ENCODE measurements at regions not wholly inside any gene's neighbourhood (a gene's known extent, or its start where the extent isn't known, plus 50 kb on each side); places are given as distances from the start of the nearest gene placed in this dataset.
"Not testable (repeated sequence)": the region's sequence is repeated elsewhere in the genome, so short reads cannot be mapped to it uniquely, and the experiment has no call there.

- no peak for TF ChIP-seq POLR2A (IDR thresholded peaks at IDR 0.05; ENCODE audit: extremely low read depth, insufficient read length)
- TF ChIP-seq, protein P1, sequence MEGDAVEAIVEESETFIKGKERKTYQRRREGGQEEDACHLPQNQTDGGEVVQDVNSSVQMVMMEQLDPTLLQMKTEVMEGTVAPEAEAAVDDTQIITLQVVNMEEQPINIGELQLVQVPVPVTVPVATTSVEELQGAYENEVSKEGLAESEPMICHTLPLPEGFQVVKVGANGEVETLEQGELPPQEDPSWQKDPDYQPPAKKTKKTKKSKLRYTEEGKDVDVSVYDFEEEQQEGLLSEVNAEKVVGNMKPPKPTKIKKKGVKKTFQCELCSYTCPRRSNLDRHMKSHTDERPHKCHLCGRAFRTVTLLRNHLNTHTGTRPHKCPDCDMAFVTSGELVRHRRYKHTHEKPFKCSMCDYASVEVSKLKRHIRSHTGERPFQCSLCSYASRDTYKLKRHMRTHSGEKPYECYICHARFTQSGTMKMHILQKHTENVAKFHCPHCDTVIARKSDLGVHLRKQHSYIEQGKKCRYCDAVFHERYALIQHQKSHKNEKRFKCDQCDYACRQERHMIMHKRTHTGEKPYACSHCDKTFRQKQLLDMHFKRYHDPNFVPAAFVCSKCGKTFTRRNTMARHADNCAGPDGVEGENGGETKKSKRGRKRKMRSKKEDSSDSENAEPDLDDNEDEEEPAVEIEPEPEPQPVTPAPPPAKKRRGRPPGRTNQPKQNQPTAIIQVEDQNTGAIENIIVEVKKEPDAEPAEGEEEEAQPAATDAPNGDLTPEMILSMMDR (IDR thresholded peaks at IDR 0.05; ENCODE audit: low read depth, low read length), result no peak
- TF ChIP-seq, protein P2, sequence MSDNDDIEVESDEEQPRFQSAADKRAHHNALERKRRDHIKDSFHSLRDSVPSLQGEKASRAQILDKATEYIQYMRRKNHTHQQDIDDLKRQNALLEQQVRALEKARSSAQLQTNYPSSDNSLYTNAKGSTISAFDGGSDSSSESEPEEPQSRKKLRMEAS (IDR thresholded peaks at IDR 0.05; ENCODE audit: low read depth, low read length), result no peak
- no peak for TF ChIP-seq MYC (IDR thresholded peaks at IDR 0.05; ENCODE audit: low read depth, low read length)
- H3K4me3 ChIP-seq (ENCODE audit: low read depth, low read length), result no peak overlapping the region
- DNase-seq (ENCODE audit: low read depth), result no peak
Measured at GRCh38 chrX:25733148-25733547, 405.0 kb upstream of the MAGEB18 start.

DNA sequence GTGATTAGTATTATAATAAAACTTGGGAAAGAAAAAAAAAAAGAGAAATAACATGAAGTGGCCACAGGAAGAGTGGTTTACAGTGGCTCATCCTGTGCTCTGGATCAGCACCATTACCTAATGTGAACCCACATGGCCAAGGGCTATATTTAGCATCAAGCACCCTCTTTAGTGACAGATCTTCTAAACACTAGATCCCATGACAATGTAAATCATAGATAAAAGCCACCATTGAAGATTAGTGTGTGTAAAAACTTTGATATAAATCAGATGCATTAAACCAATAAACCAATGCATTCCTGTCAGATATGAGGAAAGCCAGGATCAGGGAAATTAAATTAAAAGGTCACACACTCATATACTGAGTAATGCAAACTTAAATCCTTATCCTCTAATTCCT is 400.6 kb upstream of the MAGEB18 start:
- H3K4me3 ChIP-seq (ENCODE audit: low read depth, low read length), result no peak overlapping the region
- DNase-seq (ENCODE audit: low read depth), result no peak
- TF ChIP-seq, protein P2 (IDR thresholded peaks at IDR 0.05; ENCODE audit: low read depth, low read length), result no peak
- TF ChIP-seq MYC (IDR thresholded peaks at IDR 0.05; ENCODE audit: low read depth, low read length) (no peak), POLR2A (IDR thresholded peaks at IDR 0.05; ENCODE audit: extremely low read depth, insufficient read length) (no peak)
- TF ChIP-seq, protein P1 (IDR thresholded peaks at IDR 0.05; ENCODE audit: low read depth, low read length), result no peak

DNA sequence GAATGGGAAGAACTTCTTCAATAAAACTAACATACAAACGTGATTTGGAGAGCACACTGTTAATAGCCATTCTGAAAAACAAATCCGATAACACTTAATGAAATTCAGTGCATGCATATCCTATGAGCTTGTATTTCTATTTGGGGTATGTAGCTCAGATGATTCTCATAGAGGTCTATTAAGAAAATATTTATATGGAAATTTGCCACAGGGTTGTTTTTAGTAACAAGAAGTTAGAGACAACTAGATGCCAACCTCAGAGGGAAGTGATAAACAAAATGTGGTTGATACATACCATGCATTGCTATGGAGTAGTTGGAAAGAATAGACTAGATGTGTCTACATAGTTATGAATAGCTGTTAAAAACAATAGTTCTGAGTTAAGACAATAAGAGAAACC is 395.8 kb upstream of the MAGEB18 start:
- TF ChIP-seq, protein P1 (IDR thresholded peaks at IDR 0.05; ENCODE audit: low read depth, low read length), result no peak
- TF ChIP-seq POLR2A (IDR thresholded peaks at IDR 0.05; ENCODE audit: extremely low read depth, insufficient read length), result no peak
- TF ChIP-seq, protein P2 (IDR thresholded peaks at IDR 0.05; ENCODE audit: low read depth, low read length), result no peak
- TF ChIP-seq MYC (IDR thresholded peaks at IDR 0.05; ENCODE audit: low read depth, low read length), result no peak
- DNase-seq (ENCODE audit: low read depth), result no peak
- no peak overlapping the region for H3K4me3 ChIP-seq (ENCODE audit: low read depth, low read length)

- DNase-seq (ENCODE audit: low read depth), result no peak
- no peak overlapping the region for H3K4me3 ChIP-seq (ENCODE audit: low read depth, low read length)
- TF ChIP-seq, protein P1 (IDR thresholded peaks at IDR 0.05; ENCODE audit: low read depth, low read length), result no peak
- TF ChIP-seq MYC (IDR thresholded peaks at IDR 0.05; ENCODE audit: low read depth, low read length), result no peak
- TF ChIP-seq, protein P2 (IDR thresholded peaks at IDR 0.05; ENCODE audit: low read depth, low read length), result no peak
Measured at GRCh38 chrX:25754399-25754798, 383.7 kb upstream of the MAGEB18 start.

DNA sequence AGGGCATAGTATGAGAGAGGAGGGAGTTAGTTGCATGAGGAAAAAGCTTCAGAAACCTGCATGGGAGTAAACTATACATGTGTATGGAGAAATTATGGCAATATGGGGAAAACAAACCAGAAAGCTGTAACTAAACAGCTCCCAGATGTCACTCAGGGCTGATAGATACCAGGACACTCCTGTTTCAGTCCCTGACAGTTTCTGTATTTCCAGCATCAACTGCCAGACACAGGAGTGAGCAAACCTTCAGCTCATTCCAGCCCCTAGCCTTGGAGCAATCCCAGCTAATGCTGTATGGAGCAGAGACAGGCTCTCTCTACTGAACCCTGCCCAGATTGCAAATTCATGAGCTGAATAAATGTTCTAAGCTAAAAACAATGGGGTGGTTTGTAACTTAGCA is 382.9 kb upstream of the MAGEB18 start:
- no peak for DNase-seq (ENCODE audit: low read depth)
- TF ChIP-seq, protein P2 (IDR thresholded peaks at IDR 0.05; ENCODE audit: low read depth, low read length), result no peak
- TF ChIP-seq, protein P1 (IDR thresholded peaks at IDR 0.05; ENCODE audit: low read depth, low read length), result no peak
- TF ChIP-seq MYC (IDR thresholded peaks at IDR 0.05; ENCODE audit: low read depth, low read length), result no peak
- TF ChIP-seq POLR2A (IDR thresholded peaks at IDR 0.05; ENCODE audit: extremely low read depth, insufficient read length), result no peak
- H3K4me3 ChIP-seq (ENCODE audit: low read depth, low read length), result no peak overlapping the region

GRCh38 chrX:25762656-25763055 is 375.5 kb upstream of the MAGEB18 start:
- no peak for TF ChIP-seq MYC (IDR thresholded peaks at IDR 0.05; ENCODE audit: low read depth, low read length)
- no peak for TF ChIP-seq POLR2A (IDR thresholded peaks at IDR 0.05; ENCODE audit: extremely low read depth, insufficient read length)
- TF ChIP-seq, protein P2 (IDR thresholded peaks at IDR 0.05; ENCODE audit: low read depth, low read length), result no peak
- TF ChIP-seq, protein P1 (IDR thresholded peaks at IDR 0.05; ENCODE audit: low read depth, low read length), result no peak
- DNase-seq (ENCODE audit: low read depth), result no peak
- H3K4me3 ChIP-seq (ENCODE audit: low read depth, low read length), result no peak overlapping the region

DNA sequence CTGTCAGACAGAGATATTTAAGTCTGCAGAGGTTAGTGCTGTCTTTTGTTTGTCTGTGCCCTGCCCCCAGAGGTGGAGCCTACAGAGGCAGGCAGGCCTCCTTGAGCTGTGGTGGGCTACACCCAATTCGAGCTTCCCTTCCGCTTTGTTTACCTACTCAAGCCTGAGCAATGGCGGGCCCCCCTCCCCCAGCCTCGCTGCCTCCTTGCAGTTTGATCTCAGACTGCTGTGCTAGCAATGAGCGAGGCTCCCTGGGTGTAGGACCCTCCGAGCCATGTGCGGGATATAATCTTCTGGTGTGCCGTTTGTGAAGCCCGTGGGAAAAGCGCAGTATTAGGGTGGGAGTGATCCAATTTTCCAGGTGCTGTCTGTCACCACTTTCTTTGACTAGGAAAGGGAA is 366.3 kb upstream of the MAGEB18 start:
- H3K4me3 ChIP-seq (ENCODE audit: low read depth, low read length); DNase-seq (ENCODE audit: low read depth): not testable (repeated sequence)

GRCh38 chrX:25797796-25798195 is 340.3 kb upstream of the MAGEB18 start:
- not testable (repeated sequence) for DNase-seq (ENCODE audit: low read depth); H3K4me3 ChIP-seq (ENCODE audit: low read depth, low read length)
